ENCODE measurements at regions not wholly inside any gene's neighbourhood (a gene's known extent, or its start where the extent isn't known, plus 50 kb on each side); places are given as distances from the start of the nearest gene placed in this dataset.

DNA sequence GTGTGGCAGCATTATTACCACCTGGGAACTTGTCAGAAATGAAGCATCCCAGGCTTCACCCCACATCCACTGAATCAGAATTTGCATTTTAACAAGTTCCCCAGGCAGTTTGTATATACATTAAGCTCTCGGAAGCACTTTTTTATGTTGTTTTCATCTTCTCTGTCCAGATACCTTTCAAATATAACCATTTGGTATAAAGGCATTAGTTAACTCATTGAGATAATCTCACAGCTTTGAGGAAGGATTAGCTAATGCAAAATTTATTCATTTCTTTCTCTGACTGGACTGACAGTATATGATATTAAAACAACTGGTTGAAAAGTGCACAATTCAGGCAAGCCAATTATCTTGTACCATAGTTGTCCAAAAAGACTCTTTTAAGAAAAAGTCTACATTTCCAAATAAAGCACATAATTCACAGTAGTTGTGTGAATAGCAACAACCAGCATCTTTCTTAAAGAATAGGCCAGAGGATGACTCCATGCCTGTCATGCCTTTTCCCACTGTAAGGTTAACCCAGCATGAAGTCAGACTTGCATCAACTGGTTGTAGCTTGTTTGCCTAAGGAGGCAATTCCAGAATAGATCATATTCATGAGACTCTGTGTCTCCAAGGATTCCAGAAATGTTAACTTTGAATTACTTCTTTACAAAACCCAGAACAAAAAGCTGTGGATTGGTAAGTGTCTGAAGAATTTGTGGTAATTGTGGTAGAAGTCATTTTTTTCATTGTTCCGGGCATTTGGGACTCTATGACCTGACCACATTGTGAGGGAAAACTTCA lies 254.3 kb upstream of the SESN3 start:
- no peak overlapping the region for H3K27ac ChIP-seq
- H2AFZ ChIP-seq, result no peak overlapping the region
- H3K4me1 ChIP-seq (ENCODE audit: insufficient read depth), result no peaks in the 10 kb centered on the region
- H3K4me3 ChIP-seq, result no peak overlapping the region
- H3K9me2 ChIP-seq (replicated peaks; ENCODE audit: insufficient read depth), result no peaks in the 10 kb centered on the region
- TF ChIP-seq, protein P1, sequence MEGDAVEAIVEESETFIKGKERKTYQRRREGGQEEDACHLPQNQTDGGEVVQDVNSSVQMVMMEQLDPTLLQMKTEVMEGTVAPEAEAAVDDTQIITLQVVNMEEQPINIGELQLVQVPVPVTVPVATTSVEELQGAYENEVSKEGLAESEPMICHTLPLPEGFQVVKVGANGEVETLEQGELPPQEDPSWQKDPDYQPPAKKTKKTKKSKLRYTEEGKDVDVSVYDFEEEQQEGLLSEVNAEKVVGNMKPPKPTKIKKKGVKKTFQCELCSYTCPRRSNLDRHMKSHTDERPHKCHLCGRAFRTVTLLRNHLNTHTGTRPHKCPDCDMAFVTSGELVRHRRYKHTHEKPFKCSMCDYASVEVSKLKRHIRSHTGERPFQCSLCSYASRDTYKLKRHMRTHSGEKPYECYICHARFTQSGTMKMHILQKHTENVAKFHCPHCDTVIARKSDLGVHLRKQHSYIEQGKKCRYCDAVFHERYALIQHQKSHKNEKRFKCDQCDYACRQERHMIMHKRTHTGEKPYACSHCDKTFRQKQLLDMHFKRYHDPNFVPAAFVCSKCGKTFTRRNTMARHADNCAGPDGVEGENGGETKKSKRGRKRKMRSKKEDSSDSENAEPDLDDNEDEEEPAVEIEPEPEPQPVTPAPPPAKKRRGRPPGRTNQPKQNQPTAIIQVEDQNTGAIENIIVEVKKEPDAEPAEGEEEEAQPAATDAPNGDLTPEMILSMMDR (IDR thresholded peaks at IDR 0.05; ENCODE audit: poor library complexity), result no peak
- TF ChIP-seq EZH2 (IDR thresholded peaks at IDR 0.05; ENCODE audit: borderline replicate concordance) (no peak), EZH2phosphoT487 (IDR thresholded peaks at IDR 0.05; ENCODE audit: low read depth, severe bottlenecking, unreplicated experiment) (no peak)
- H3K9me3 ChIP-seq (ENCODE audit: low read depth), result no peaks in the 10 kb centered on the region
- H3K79me2 ChIP-seq, result no peaks in the 10 kb centered on the region
- 87% methylated on average over 2 of the region's 2 CpGs for WGBS (ENCODE audit: low lambda C conversion rate, missing lambda C conversion rate)
- DNase-seq (ENCODE audit: low spot score), result no peak
- H4K20me1 ChIP-seq (ENCODE audit: insufficient read depth, poor library complexity, severe bottlenecking), result no peaks in the 10 kb centered on the region
- no peaks in the 10 kb centered on the region for H3K36me3 ChIP-seq (replicated peaks; ENCODE audit: insufficient read depth, low read depth)
- H3K27me3 ChIP-seq, result no peaks in the 10 kb centered on the region
- H3K4me2 ChIP-seq, result no peak overlapping the region

DNA sequence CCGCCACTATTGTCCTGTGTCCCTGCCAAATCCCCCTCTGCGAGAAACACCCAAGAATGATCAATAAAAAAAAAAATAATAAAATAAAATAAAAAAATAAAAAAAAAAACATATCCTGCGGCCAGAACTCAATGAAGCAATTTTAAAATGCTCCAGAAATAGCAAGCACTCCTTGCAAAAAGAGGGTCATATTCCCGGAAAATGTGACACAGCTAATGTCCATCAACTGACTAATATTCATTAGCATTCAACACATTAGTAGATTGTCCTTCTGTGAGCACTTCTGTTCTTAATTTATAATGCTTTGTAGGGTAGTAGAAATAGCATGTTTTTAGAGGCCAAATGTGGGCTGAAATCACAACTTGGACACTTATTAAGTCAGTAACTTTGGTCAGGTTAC lies 252.3 kb upstream of the SESN3 start:
- 92% methylated on average over 4 of the region's 4 CpGs for WGBS (ENCODE audit: low lambda C conversion rate, missing lambda C conversion rate)
- no peak overlapping the region for H2AFZ ChIP-seq
- DNase-seq (ENCODE audit: low spot score), result no peak
- no peaks in the 10 kb centered on the region for H3K4me1 ChIP-seq (ENCODE audit: insufficient read depth)
- no peak overlapping the region for H3K4me3 ChIP-seq
- H3K27me3 ChIP-seq, result no peaks in the 10 kb centered on the region
- H3K36me3 ChIP-seq (replicated peaks; ENCODE audit: insufficient read depth, low read depth), result no peaks in the 10 kb centered on the region
- no peaks in the 10 kb centered on the region for H3K9me3 ChIP-seq (ENCODE audit: low read depth)
- no peaks in the 10 kb centered on the region for H3K79me2 ChIP-seq
- no peak overlapping the region for H3K4me2 ChIP-seq
- H3K27ac ChIP-seq, result no peak overlapping the region
- no peaks in the 10 kb centered on the region for H4K20me1 ChIP-seq (ENCODE audit: insufficient read depth, poor library complexity, severe bottlenecking)
- TF ChIP-seq EZH2 (IDR thresholded peaks at IDR 0.05; ENCODE audit: borderline replicate concordance) (no peak), EZH2phosphoT487 (IDR thresholded peaks at IDR 0.05; ENCODE audit: low read depth, severe bottlenecking, unreplicated experiment) (no peak)
- TF ChIP-seq, protein P1 (IDR thresholded peaks at IDR 0.05; ENCODE audit: poor library complexity), result no peak
- H3K9me2 ChIP-seq (replicated peaks; ENCODE audit: insufficient read depth), result no peaks in the 10 kb centered on the region

DNA sequence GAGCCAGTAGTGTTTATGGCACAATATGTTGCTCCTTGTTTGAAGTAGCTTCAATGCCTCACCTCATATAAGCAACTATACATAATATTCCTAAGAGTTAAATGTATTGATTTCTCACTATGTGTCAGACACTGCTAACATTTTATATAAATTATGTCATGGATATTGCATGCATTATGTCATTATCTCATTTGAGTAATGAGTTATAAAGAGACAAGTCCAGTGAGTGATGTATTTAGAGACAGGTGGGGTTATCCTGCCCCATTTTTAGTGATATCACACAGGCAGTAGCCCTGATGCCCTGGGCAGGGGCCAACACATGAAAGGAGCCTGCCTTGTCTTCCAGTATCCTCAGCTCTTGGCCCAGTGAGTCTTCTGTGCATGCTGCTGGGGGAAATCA lies 247.0 kb upstream of the SESN3 start:
- no peaks in the 10 kb centered on the region for H3K79me2 ChIP-seq
- H4K20me1 ChIP-seq (ENCODE audit: insufficient read depth, poor library complexity, severe bottlenecking), result no peaks in the 10 kb centered on the region
- no peaks in the 10 kb centered on the region for H3K36me3 ChIP-seq (replicated peaks; ENCODE audit: insufficient read depth, low read depth)
- no peak overlapping the region for H3K27ac ChIP-seq
- TF ChIP-seq, protein P1 (IDR thresholded peaks at IDR 0.05; ENCODE audit: poor library complexity), result no peak
- TF ChIP-seq EZH2 (IDR thresholded peaks at IDR 0.05; ENCODE audit: borderline replicate concordance) (no peak), EZH2phosphoT487 (IDR thresholded peaks at IDR 0.05; ENCODE audit: low read depth, severe bottlenecking, unreplicated experiment) (no peak)
- H2AFZ ChIP-seq, result no peak overlapping the region
- H3K4me1 ChIP-seq (ENCODE audit: insufficient read depth), result no peaks in the 10 kb centered on the region
- no peaks in the 10 kb centered on the region for H3K9me3 ChIP-seq (ENCODE audit: low read depth)
- DNase-seq (ENCODE audit: low spot score), result no peak
- no peaks in the 10 kb centered on the region for H3K27me3 ChIP-seq
- no peak overlapping the region for H3K4me2 ChIP-seq
- H3K4me3 ChIP-seq, result no peak overlapping the region
- no peaks in the 10 kb centered on the region for H3K9me2 ChIP-seq (replicated peaks; ENCODE audit: insufficient read depth)
